Psoas muscle (tissue), 7 donors: ENCODE measurements at regions not wholly inside any gene's neighbourhood (a gene's known extent, or its start where the extent isn't known, plus 50 kb on each side); places are given as distances from the start of the nearest gene placed in this dataset.

Source experiments
- ATAC-seq, 4 donors: fragments of 200-7000 bp; cut with Tn5 transposase; one replicate each; pipeline ENCODE4 v1.9.1; 2020; ENCODE audit warnings: moderate library complexity in 3 of 4, mild to moderate bottlenecking in 2 of 4
- DNase-seq, 2 donors: peaks; one replicate each; pipeline ENCODE4 v3.0.0-alpha.2; 2020
- H3K27ac ChIP-seq: fragments of 200-600 bp; one replicate; pipeline ENCODE4 v1.8.0; 2022
- H3K27me3 ChIP-seq, 3 donors: fragments of 200-600 bp in 1 of 3; one replicate each; pipeline versions ENCODE4 v1.6.1 to v1.8.0; 2013 to 2022; ENCODE audit warnings: low read length in 2 of 3, mild to moderate bottlenecking in 2 of 3, moderate library complexity in 1 of 3; ENCODE audit not compliant: insufficient read depth in 3 of 3
- H3K36me3 ChIP-seq, 2 donors: fragments of 200-600 bp in 1 of 2; one replicate each; pipeline versions ENCODE4 v1.6.1 to v1.8.0; 2013 to 2022; ENCODE audit warnings: low read depth in 1 of 2, mild to moderate bottlenecking in 1 of 2, moderate library complexity in 1 of 2; ENCODE audit not compliant: insufficient read depth in 1 of 2
- H3K4me1 ChIP-seq: fragments of 200-600 bp; one replicate; pipeline ENCODE4 v1.8.0; 2022
- H3K4me3 ChIP-seq: fragments of 200-600 bp; one replicate; pipeline ENCODE4 v1.8.0; 2022; ENCODE audit warnings: mild to moderate bottlenecking
- H3K9me3 ChIP-seq: fragments of 200-600 bp; one replicate; pipeline ENCODE4 v1.8.0; 2022
- WGBS, 3 donors: extraction: QIAGEN DNeasy Blood & Tissue Kit; methylation state at CpG; one replicate each; pipeline versions ENCODE4 v1.1.6 to v1.1.7; 2013; 5-methylcytosine and 5-hydroxymethylcytosine counted together
- intact Hi-C, 2 donors: fragments of 100-400 bp; cut with DNase I; formaldehyde crosslinking; loops; one replicate each; pipeline versions ENCODE4 v1.11.0 to v1.14.2; 2022
- TF ChIP-seq, protein P1 (sequence below): fragments of 200-600 bp; IDR thresholded peaks from one replicate; pipeline ENCODE4 v1.8.0; 2022; ENCODE audit warnings: antibody characterized with exemption
- donor health status: healthy with polysubstance abuse.
- donor health status: DM: no; HTN: no; CAD: no; lungs with moderate emphysema.
- donor health status: Bipolar disorder and iron deficiency.
- donor health status: healthy.
- donor health status: DM: yes; HTN: yes; CAD: no.
- donor health status: DM: no; HTN: no; CAD: no.
- donor health status: DM: yes; HTN: yes; CAD: no.

DNA sequence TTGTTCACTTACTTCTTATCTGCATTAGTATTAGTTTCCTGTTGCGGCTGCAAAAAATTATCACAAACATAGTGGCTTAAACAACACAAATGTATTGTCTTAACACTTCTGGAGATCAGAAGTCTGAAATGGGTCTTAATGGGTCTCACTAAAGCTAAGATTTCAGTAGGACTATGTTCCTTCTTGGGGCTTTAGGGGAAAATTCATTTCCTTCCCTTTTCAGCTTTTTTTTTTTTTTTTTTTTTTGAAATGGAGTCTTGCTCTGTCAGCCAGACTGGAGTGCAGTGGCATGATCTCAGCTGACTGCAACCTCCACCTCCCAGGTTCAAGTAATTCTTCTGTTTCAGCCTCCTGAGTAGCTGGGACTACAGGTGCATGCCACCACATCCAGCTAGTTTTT, 78.1 kb upstream of the KLF3 start:
- H3K27me3 ChIP-seq: peaks cover 0 to 2% (median 0%) of the 10 kb centered on the region in 3 donors
- peaks cover 3% of the 10 kb centered on the region for H3K4me1 ChIP-seq
- H3K36me3 ChIP-seq: no peaks in the 10 kb centered on the region
- WGBS, 3 donors: 91 to 96% (median 93%) methylated on average over 1 of the region's 1 CpG
- H3K9me3 ChIP-seq: no peaks in the 10 kb centered on the region
- no peak for DNase-seq
- no peak for ATAC-seq
- no peak overlapping the region for H3K27ac ChIP-seq
- no peak overlapping the region for H3K4me3 ChIP-seq
- intact Hi-C loops: no loop called here
- TF ChIP-seq, protein P1, sequence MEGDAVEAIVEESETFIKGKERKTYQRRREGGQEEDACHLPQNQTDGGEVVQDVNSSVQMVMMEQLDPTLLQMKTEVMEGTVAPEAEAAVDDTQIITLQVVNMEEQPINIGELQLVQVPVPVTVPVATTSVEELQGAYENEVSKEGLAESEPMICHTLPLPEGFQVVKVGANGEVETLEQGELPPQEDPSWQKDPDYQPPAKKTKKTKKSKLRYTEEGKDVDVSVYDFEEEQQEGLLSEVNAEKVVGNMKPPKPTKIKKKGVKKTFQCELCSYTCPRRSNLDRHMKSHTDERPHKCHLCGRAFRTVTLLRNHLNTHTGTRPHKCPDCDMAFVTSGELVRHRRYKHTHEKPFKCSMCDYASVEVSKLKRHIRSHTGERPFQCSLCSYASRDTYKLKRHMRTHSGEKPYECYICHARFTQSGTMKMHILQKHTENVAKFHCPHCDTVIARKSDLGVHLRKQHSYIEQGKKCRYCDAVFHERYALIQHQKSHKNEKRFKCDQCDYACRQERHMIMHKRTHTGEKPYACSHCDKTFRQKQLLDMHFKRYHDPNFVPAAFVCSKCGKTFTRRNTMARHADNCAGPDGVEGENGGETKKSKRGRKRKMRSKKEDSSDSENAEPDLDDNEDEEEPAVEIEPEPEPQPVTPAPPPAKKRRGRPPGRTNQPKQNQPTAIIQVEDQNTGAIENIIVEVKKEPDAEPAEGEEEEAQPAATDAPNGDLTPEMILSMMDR: no peak

DNA sequence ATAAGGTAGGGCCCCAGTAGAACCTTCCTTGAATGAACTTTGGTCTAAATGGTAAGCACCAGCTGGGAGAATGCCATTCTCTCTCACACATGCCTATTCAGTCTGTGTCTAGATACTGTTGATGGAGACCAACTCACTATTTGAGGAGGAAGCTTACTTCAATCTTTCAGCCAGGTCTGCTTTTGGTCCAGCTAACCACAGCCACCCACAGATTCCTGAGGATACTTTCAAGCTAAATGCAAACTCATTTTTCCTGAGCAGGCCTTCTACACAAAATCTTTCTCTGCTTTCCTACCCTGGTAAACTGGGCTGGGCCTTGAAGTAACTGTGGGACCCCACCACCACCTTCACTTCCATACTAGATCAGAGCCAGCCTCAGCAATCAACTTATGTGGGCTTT, 76.9 kb upstream of the KLF3 start:
- Histone ChIP-seq H3K4me3 (no peak overlapping the region), H3K27ac (no peak overlapping the region), H3K9me3 (no peaks in the 10 kb centered on the region), H3K36me3 (no peaks in the 10 kb centered on the region), H3K27me3 (peaks cover 0 to 2% (median 0%) of the 10 kb centered on the region in 3 donors), H3K4me1 (peaks cover 3% of the 10 kb centered on the region)
- DNase-seq: no peak
- no peak for ATAC-seq
- intact Hi-C loops: no loop called here
- TF ChIP-seq, protein P1: no peak

DNA sequence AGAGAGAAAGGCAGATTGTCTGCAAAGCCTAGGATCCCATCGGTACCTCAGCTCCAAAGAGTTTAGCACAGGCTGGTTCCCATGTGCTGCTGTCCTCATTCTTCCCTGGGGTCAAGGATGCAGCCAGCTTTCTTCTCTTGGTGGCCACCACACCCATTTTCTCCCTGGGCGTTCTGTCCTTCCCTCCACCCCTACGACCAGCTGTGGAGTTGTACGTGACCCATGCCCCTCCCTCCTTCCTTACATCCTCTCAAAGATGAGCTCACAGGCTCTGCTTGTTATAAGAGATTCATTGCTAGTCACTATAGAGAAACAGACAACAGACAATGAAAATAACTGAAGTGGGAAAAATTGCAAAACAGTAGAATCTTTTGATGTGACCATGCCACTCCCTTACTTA, 74.0 kb upstream of the KLF3 start:
- Histone ChIP-seq H3K27ac (no peak overlapping the region), H3K36me3 (no peaks in the 10 kb centered on the region), H3K4me3 (no peak overlapping the region), H3K4me1 (no peaks in the 10 kb centered on the region), H3K9me3 (no peaks in the 10 kb centered on the region), H3K27me3 (peaks cover 0 to 2% (median 0%) of the 10 kb centered on the region in 3 donors)
- TF ChIP-seq, protein P1: no peak
- intact Hi-C loops: no loop called here
- WGBS, 3 donors: 24 to 35% (median 31%) methylated on average over 4 of the region's 4 CpGs
- ATAC-seq (no peak), DNase-seq (no peak)

DNA sequence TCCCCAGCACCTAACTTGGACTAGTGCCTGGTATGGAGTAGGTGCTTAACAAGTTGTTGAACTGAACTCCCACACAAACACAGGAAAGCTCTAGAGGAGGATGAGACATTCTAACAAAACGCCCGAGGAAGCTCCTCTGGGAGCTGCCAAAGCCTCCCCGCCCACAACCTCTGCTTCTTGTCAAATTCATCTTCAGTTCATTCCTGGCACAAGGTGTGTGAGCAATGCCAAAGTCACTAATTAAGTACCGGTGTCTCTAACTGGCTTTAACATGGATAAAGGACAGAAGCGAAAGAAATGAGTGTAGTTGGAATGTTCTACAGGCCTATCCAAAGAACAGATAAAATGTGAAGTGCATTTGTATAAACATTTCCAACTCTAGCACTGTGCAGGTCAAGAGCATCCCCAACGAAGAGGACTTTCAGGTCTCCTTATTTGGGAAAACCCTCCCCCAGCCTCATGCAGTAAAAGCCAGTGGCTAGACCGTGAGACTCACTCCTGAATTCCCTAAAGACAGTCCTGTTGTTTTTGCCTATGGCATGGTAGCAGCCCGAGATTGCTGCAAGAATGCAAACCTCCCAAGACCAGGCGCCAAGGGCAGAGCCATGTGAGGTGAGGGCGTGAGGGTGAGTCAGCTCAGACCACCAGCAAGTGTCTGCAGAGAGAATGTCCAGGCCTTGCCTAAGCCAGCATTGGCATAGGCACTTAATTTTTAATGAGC, 72.2 kb upstream of the KLF3 start:
- H3K36me3 ChIP-seq: no peaks in the 10 kb centered on the region
- no peaks in the 10 kb centered on the region for H3K9me3 ChIP-seq
- H3K27me3 ChIP-seq: peaks cover 0 to 2% (median 0%) of the 10 kb centered on the region in 3 donors
- ATAC-seq (no peak), DNase-seq (no peak)
- 53 to 61% (median 55%) methylated on average over 10 of the region's 10 CpGs for WGBS, 3 donors
- H3K27ac ChIP-seq: no peak overlapping the region
- TF ChIP-seq, protein P1: no peak
- intact Hi-C loops: no loop called here
- no peak overlapping the region for H3K4me3 ChIP-seq
- no peaks in the 10 kb centered on the region for H3K4me1 ChIP-seq

DNA sequence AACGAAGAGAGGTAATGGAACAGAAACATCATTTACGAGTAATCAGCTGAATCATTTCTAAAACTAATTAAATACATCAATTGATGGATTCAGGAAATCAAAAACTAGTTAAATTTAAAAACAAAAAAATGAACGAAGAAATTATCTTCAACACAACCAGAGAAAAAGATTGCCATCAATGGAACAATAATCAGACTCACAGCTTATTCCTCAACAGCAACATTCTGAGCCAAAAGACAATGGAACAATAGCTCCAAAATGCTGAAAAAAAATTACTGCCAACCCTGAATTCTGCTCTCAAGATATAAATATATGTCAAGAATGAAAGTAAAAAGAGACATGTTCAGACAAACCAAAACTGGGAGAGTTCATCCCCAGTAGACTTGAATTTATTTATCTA, 65.5 kb upstream of the KLF3 start:
- Histone ChIP-seq H3K27ac (no peak overlapping the region), H3K27me3 (no peaks in the 10 kb centered on the region), H3K4me1 (peaks cover 11% of the 10 kb centered on the region), H3K4me3 (no peak overlapping the region), H3K36me3 (no peaks in the 10 kb centered on the region), H3K9me3 (no peaks in the 10 kb centered on the region)
- TF ChIP-seq, protein P1: no peak
- WGBS, 3 donors: 89 to 93% (median 92%) methylated on average over 3 of the region's 3 CpGs
- ATAC-seq: no peak
- DNase-seq: no peak
- intact Hi-C loops: no loop called here
